ENCODE measurements at regions not wholly inside any gene's neighbourhood (a gene's known extent, or its start where the extent isn't known, plus 50 kb on each side); places are given as distances from the start of the nearest gene placed in this dataset.

GRCh38 chr3:3551981-3552380 is 247.2 kb upstream of the LRRN1 start:
- Mint-ChIP-seq H3K27me3 (ENCODE audit: low read depth) (no peaks in the 10 kb centered on the region), H3K36me3 (ENCODE audit: low read depth) (peaks cover 7% of the 10 kb centered on the region), H3K9me3 (ENCODE audit: low read depth) (peaks cover 22% of the 10 kb centered on the region), H3K4me3 (ENCODE audit: unreplicated experiment) (no peak overlapping the region), H3K27ac (ENCODE audit: unreplicated experiment) (no peak overlapping the region), H3K4me1 (ENCODE audit: low read depth) (peaks cover 11% of the 10 kb centered on the region)
- DNase-seq (ENCODE audit: low spot score), result no peak
- no peak for TF ChIP-seq CTCF (IDR thresholded peaks at IDR 0.05)

DNA sequence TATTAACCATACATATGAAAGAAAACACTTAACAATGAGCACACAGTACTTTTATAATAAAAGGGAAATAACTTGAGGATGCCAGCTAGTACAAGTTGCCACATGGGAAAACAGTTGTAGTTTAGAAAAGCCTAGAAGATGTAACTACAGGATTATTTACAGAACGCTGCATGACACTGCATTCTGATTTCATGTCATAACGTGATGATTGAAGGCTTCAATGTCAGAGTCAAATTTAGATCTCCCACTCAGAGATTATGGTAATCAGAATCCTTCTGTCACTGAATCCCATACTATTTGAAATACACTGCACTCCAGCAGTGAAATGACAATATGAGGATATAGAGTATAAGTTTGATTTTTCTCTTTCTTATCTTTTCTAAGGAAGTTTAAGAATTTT is 253.9 kb upstream of the LRRN1 start:
- peaks cover 16% of the 10 kb centered on the region for H3K9me3 Mint-ChIP-seq (ENCODE audit: low read depth)

GRCh38 chr3:3538451-3538850 is 260.8 kb upstream of the LRRN1 start:
- Mint-ChIP-seq H3K36me3 (ENCODE audit: low read depth) (no peaks in the 10 kb centered on the region), H3K4me1 (ENCODE audit: low read depth) (no peaks in the 10 kb centered on the region), H3K27me3 (ENCODE audit: low read depth) (peaks cover 2% of the 10 kb centered on the region), H3K9me3 (ENCODE audit: low read depth) (no peaks in the 10 kb centered on the region), H3K4me3 (ENCODE audit: unreplicated experiment) (no peak overlapping the region), H3K27ac (ENCODE audit: unreplicated experiment) (no peak overlapping the region)
- TF ChIP-seq CTCF (IDR thresholded peaks at IDR 0.05), result no peak
- DNase-seq (ENCODE audit: low spot score), result no peak

More for the DNA sequence above, 253.9 kb upstream of the LRRN1 start:
- H3K4me1 Mint-ChIP-seq (ENCODE audit: low read depth), result no peaks in the 10 kb centered on the region
- no peak overlapping the region for H3K4me3 Mint-ChIP-seq (ENCODE audit: unreplicated experiment)
- no peak for DNase-seq (ENCODE audit: low spot score)
- peaks cover 2% of the 10 kb centered on the region for H3K36me3 Mint-ChIP-seq (ENCODE audit: low read depth)
- H3K27ac Mint-ChIP-seq (ENCODE audit: unreplicated experiment), result no peak overlapping the region
- H3K27me3 Mint-ChIP-seq (ENCODE audit: low read depth), result no peaks in the 10 kb centered on the region
- TF ChIP-seq CTCF (IDR thresholded peaks at IDR 0.05), result no peak

DNA sequence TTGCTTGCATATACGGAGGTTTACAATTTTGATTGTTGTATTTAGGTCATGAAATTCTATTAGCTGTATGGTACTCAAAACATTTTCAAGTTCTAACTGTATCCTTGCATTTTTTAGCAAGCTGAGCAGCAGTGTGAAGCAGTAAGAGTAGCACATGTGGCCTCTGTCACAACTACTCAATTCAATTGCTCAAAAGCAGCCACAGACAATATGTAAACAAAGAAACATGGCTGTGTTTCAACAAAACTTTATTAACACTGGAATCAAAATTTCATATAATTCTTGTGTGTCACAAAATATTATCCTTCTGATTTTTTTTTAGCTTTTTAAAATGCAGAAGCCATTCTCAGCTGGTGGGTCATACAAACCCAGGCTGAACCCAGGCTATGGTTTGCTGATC is 266.7 kb upstream of the LRRN1 start:
- Mint-ChIP-seq H3K27ac (ENCODE audit: unreplicated experiment) (no peak overlapping the region), H3K36me3 (ENCODE audit: low read depth) (no peaks in the 10 kb centered on the region), H3K9me3 (ENCODE audit: low read depth) (no peaks in the 10 kb centered on the region), H3K4me1 (ENCODE audit: low read depth) (no peaks in the 10 kb centered on the region), H3K4me3 (ENCODE audit: unreplicated experiment) (no peak overlapping the region), H3K27me3 (ENCODE audit: low read depth) (peaks cover 7% of the 10 kb centered on the region)
- no peak for DNase-seq (ENCODE audit: low spot score)
- TF ChIP-seq CTCF (IDR thresholded peaks at IDR 0.05), result no peak

DNA sequence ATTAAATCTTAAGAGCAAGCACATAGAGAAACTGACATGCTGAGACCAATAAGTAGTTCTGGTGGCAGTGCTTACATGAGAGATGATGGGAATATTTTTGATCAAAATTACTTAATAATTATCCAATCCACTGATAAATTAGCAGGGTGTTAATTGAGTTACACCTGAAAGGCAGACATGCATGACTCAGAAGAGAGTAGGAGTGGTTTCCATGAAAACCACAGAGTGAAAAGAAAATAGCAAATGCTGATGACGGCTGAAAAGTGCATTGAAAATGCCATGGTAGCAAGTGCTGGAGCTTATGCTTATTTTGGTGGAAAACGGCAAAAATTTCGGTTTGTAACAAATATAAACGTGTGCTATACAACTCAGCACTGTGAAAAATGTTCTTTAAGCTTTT is 267.8 kb upstream of the LRRN1 start:
- DNase-seq (ENCODE audit: low spot score), result no peak
- no peaks in the 10 kb centered on the region for H3K36me3 Mint-ChIP-seq (ENCODE audit: low read depth)
- no peaks in the 10 kb centered on the region for H3K4me1 Mint-ChIP-seq (ENCODE audit: low read depth)
- H3K27ac Mint-ChIP-seq (ENCODE audit: unreplicated experiment), result no peak overlapping the region
- peaks cover 7% of the 10 kb centered on the region for H3K27me3 Mint-ChIP-seq (ENCODE audit: low read depth)
- no peaks in the 10 kb centered on the region for H3K9me3 Mint-ChIP-seq (ENCODE audit: low read depth)
- TF ChIP-seq CTCF (IDR thresholded peaks at IDR 0.05), result no peak
- H3K4me3 Mint-ChIP-seq (ENCODE audit: unreplicated experiment), result no peak overlapping the region

Measured in chondrocyte (in vitro differentiated cells).